ENCODE measurements at regions not wholly inside any gene's neighbourhood (a gene's known extent, or its start where the extent isn't known, plus 50 kb on each side); places are given as distances from the start of the nearest gene placed in this dataset.

- TF ChIP-seq ZC3H10 (CRISPR knock-in tag; IDR thresholded peaks at IDR 0.05) (no peak), BACH2 (CRISPR knock-in tag; IDR thresholded peaks at IDR 0.05; ENCODE audit: borderline replicate concordance) (no peak), RARB (CRISPR knock-in tag; IDR thresholded peaks at IDR 0.05) (no peak), PATZ1 (CRISPR knock-in tag; IDR thresholded peaks at IDR 0.05; ENCODE audit: borderline replicate concordance) (no peak), ZNF70 (CRISPR knock-in tag; IDR thresholded peaks at IDR 0.05) (no peak), TCF4 (CRISPR knock-in tag; IDR thresholded peaks at IDR 0.05; ENCODE audit: borderline replicate concordance) (no peak)
Measured at GRCh38 chr14:49310298-49310697, 275.9 kb downstream of the RPS29 start.

All from SK-N-SH treated with all-trans-retinoic acid at 6 μM for 48 hours (cell line).